ENCODE measurements at regions not wholly inside any gene's neighbourhood (a gene's known extent, or its start where the extent isn't known, plus 50 kb on each side); places are given as distances from the start of the nearest gene placed in this dataset.

DNA sequence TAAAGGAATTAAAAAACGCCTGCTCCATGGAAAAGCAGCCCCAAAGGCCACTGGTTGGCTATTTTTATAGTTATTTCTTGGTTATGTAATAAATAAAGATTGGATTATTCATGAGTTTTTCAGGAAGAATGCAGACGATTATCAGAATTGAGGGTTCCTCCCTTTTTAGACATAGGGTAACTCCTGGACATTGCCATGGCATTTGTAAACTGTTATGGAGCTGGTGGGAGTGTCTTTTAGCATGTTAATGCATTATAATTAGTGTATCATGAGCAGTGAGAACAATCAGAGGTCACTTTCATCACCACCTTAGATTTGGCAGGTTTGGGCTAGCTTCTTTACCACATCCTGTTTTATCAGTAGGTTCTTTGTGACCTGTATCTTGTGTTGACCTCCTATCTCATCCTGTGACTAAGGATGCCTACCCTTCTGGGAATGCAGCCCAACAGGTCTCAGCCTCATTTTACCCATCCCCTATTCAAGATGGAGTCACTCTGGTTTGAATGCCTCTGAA is 728.7 kb downstream of the GALC start:
- ChIA-PET POLR2A (no interaction called here), CTCF (no interaction called here)
- ATAC-seq (ENCODE audit: low read depth) (no peak), DNase-seq (no peak)
- Mint-ChIP-seq H3K4me1 (no peaks in the 10 kb centered on the region), H3K27ac (no peak overlapping the region), H3K27me3 (no peaks in the 10 kb centered on the region), H3K4me3 (no peak overlapping the region), H3K36me3 (ENCODE audit: low read depth) (no peaks in the 10 kb centered on the region), H3K9me3 (peaks cover 7% of the 10 kb centered on the region)
- intact Hi-C loops (cut with micrococcal nuclease) = no loop called here
- TF ChIP-seq, protein P1, sequence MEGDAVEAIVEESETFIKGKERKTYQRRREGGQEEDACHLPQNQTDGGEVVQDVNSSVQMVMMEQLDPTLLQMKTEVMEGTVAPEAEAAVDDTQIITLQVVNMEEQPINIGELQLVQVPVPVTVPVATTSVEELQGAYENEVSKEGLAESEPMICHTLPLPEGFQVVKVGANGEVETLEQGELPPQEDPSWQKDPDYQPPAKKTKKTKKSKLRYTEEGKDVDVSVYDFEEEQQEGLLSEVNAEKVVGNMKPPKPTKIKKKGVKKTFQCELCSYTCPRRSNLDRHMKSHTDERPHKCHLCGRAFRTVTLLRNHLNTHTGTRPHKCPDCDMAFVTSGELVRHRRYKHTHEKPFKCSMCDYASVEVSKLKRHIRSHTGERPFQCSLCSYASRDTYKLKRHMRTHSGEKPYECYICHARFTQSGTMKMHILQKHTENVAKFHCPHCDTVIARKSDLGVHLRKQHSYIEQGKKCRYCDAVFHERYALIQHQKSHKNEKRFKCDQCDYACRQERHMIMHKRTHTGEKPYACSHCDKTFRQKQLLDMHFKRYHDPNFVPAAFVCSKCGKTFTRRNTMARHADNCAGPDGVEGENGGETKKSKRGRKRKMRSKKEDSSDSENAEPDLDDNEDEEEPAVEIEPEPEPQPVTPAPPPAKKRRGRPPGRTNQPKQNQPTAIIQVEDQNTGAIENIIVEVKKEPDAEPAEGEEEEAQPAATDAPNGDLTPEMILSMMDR (IDR thresholded peaks at IDR 0.05) = no peak

DNA sequence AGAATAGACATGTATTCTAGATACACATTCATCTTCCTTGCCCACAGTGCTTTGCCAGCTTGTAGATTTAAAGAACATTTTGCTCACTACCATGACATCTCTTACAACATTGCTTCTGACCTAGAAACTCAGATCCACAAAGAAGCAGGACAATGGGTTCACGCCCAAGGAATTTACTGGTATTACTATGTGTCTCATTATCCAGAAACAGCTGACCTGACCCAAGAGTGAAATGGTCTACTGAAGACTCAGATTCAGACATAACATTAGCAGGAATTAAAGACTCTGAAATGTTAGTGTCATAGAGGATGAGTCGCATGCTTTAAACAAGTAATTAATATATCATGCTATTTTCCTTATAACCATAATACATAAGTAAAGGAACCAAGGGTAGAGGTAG is 731.4 kb downstream of the GALC start:
- peaks cover 13% of the 10 kb centered on the region for H3K9me3 Mint-ChIP-seq
- ATAC-seq (ENCODE audit: low read depth) (no peak), DNase-seq (no peak)
- TF ChIP-seq, protein P1 (IDR thresholded peaks at IDR 0.05) = no peak
- H3K4me3 Mint-ChIP-seq = no peak overlapping the region
- intact Hi-C loops (cut with micrococcal nuclease) = no loop called here
- H3K27me3 Mint-ChIP-seq = no peaks in the 10 kb centered on the region
- H3K4me1 Mint-ChIP-seq = no peaks in the 10 kb centered on the region
- no peak overlapping the region for H3K27ac Mint-ChIP-seq
- no peaks in the 10 kb centered on the region for H3K36me3 Mint-ChIP-seq (ENCODE audit: low read depth)
- ChIA-PET POLR2A (no interaction called here), CTCF (no interaction called here)

DNA sequence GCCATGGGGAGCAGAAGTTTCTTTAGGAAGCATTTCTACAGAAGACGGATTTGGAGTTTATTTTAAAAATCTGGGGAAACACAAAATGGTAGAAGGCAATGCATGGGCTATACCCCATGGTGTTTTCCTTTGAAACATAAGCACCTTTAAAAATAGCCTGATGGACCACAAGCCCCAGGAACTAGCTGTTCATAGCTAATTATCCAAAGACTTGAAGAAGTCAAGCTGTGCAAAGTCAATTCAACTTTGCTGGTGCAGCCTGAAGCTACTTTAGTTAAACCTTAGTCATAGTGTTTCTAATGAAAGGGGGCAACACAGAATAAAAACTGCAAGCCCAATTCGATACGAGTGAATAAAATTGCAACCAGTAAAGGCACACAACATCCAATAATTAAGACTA is 732.5 kb downstream of the GALC start:
- Mint-ChIP-seq H3K9me3 (peaks cover 15% of the 10 kb centered on the region), H3K4me1 (no peaks in the 10 kb centered on the region), H3K36me3 (ENCODE audit: low read depth) (no peaks in the 10 kb centered on the region), H3K4me3 (no peak overlapping the region), H3K27me3 (no peaks in the 10 kb centered on the region), H3K27ac (no peak overlapping the region)
- TF ChIP-seq, protein P1 (IDR thresholded peaks at IDR 0.05) = no peak
- ATAC-seq (ENCODE audit: low read depth) (no peak), DNase-seq (no peak)
- CTCF ChIA-PET = no interaction called here
- POLR2A ChIA-PET = no interaction called here
- intact Hi-C loops (cut with micrococcal nuclease) = no loop called here

DNA sequence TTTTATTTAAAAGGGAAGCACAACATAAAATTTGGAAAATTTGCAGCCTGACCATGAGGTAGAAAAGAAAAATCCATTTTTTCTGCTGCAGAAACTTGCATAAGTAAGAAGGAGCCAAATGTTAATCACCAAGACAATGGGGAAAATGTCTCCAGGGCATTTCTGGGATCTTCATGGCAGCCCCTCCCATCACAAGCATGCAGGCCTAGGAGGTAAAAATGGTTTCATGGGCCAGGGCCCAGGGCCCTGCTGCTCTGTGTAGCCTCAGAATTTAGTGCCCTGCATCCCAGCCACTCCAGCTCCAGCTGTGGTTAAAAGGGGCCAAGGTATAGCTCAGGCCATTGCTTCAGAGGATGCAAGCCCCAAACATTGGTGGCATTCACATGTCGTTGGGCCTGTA is 735.6 kb downstream of the GALC start:
- ChIA-PET CTCF (no interaction called here), POLR2A (no interaction called here)
- DNase-seq (no peak), ATAC-seq (ENCODE audit: low read depth) (no peak)
- intact Hi-C loops (cut with micrococcal nuclease) = no loop called here
- H3K4me1 Mint-ChIP-seq = no peaks in the 10 kb centered on the region
- H3K36me3 Mint-ChIP-seq (ENCODE audit: low read depth) = no peaks in the 10 kb centered on the region
- TF ChIP-seq, protein P1 (IDR thresholded peaks at IDR 0.05) = no peak
- no peak overlapping the region for H3K27ac Mint-ChIP-seq
- H3K27me3 Mint-ChIP-seq = no peaks in the 10 kb centered on the region
- H3K4me3 Mint-ChIP-seq = no peak overlapping the region
- peaks cover 8% of the 10 kb centered on the region for H3K9me3 Mint-ChIP-seq

DNA sequence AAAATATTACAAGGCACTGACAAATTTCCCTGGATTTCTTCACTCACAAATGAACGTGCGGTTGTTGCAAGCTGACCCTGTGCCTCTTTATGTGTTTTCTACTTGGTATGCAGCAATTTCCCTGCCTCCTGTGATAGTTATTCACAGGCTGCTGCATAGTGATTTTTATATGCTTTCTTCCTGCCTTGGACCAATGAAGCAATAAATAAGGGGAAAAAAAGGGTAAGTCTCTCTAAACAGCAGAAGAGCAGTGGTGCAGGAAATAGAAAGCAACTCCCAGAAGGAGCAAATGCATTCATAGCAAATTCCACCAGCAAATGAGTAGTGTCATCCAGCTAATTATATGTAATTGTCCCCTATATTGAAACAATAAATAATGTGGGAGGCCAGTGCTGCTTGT is 737.9 kb downstream of the GALC start:
- ChIA-PET POLR2A (no interaction called here), CTCF (no interaction called here)
- H3K27ac Mint-ChIP-seq = no peak overlapping the region
- no peak for ATAC-seq (ENCODE audit: low read depth)
- no peaks in the 10 kb centered on the region for H3K27me3 Mint-ChIP-seq
- H3K9me3 Mint-ChIP-seq = peaks cover 9% of the 10 kb centered on the region
- TF ChIP-seq, protein P1 (IDR thresholded peaks at IDR 0.05) = no peak
- no peak overlapping the region for H3K4me3 Mint-ChIP-seq
- DNase-seq = no peak
- H3K36me3 Mint-ChIP-seq (ENCODE audit: low read depth) = no peaks in the 10 kb centered on the region
- intact Hi-C loops (cut with micrococcal nuclease) = no loop called here
- H3K4me1 Mint-ChIP-seq = no peaks in the 10 kb centered on the region
